PC-9 (cell line): ENCODE measurements at regions not wholly inside any gene's neighbourhood (a gene's known extent, or its start where the extent isn't known, plus 50 kb on each side); places are given as distances from the start of the nearest gene placed in this dataset.

ENCODE experiments used
- CTCF ChIP-seq: fragments of 200-600 bp; sonication (generic); conservative IDR thresholded peaks from 2 replicates; pipeline ENCODE4 v1.6.1; 2017; ENCODE audit warnings: mixed run types, antibody characterized with exemption, mild to moderate bottlenecking, moderate library complexity
- EZH2 ChIP-seq: fragments of 200-600 bp; sonication (generic); IDR thresholded peaks from 2 replicates; pipeline ENCODE4 v1.8.0; 2017; ENCODE audit warnings: antibody characterized with exemption, low read depth

- TF ChIP-seq CTCF (no peak), EZH2 (no peak)
Measured at GRCh38 chr13:28584873-28585381, 74.0 kb upstream of the POMP start.
